ENCODE measurements at regions not wholly inside any gene's neighbourhood (a gene's known extent, or its start where the extent isn't known, plus 50 kb on each side); places are given as distances from the start of the nearest gene placed in this dataset.

DNA sequence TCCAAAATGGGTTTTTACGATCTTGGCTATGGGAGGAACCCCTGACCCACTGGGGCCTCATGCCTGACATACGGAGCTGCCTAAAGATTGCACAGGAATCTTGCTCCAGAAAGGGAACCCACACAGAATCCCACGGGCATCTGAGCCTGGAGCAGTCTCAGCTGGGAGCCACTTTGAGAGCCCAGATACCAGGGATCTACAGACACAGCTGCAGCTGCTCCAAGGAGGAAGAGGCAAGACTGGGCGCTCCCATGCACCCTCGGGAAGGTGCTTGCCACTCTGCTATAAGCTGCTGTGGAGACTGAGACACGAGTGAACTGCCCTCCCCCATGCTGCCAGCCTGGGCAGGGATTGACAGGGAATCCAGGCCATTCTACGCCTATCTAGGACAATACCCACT lies 202.5 kb downstream of the REEP3 start:
- intact Hi-C loops (cut with DNase I): loop anchor here (5.0 kb wide), 1 partner anchor 561 kb away; no protein-coding TSS in a partner anchor
- ATAC-seq: no peak
- DNase-seq (ENCODE audit: low spot score): no peak

DNA sequence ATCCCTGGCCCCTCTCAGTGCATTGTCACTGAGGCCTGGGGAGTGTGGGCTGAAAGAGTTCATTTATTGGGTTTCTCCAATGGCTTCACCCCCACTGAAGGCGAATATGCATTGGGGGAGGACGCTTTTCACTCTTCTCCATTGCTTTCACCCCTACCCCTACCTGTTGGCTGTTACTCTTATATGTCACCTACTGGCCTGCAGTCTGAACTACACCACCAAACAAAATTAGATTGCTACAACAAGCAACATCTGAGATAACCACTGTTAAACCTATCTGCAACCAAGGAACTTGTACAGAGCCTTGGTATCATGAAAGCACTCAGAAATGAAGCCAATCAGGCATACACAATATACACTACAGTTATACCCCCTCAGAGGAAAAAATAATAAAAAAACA lies 203.7 kb downstream of the REEP3 start:
- no peak for DNase-seq (ENCODE audit: low spot score)
- intact Hi-C loops (cut with DNase I): loop anchor here (5.0 kb wide), 1 partner anchor 563 kb away; no protein-coding TSS in a partner anchor

DNA sequence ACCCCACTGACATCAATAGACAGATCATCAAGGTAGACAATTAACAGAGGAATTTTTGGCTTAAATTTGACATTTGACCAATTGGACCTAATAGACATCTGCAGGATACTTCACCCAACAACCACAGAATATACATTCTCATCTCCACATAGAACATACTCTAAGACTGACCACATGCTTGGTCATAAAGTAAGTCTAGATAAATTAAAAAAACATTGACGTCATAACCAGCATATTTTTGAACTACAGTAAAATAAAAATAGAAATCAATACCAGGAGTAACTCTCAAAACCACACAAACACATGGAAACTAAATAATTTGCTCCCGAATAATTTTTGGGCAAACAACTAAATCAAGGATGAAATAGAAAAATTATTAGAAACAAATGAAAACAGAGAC lies 205.7 kb downstream of the REEP3 start:
- intact Hi-C loops (cut with DNase I): no loop called here
- ATAC-seq: no peak
- DNase-seq (ENCODE audit: low spot score): no peak

More for the DNA sequence above, 203.7 kb downstream of the REEP3 start:
- no peak for ATAC-seq

GRCh38 chr10:63727636-63728035 lies 206.4 kb downstream of the REEP3 start:
- intact Hi-C loops (cut with DNase I): no loop called here
- no peak for DNase-seq (ENCODE audit: low spot score)
- no peak for ATAC-seq

DNA sequence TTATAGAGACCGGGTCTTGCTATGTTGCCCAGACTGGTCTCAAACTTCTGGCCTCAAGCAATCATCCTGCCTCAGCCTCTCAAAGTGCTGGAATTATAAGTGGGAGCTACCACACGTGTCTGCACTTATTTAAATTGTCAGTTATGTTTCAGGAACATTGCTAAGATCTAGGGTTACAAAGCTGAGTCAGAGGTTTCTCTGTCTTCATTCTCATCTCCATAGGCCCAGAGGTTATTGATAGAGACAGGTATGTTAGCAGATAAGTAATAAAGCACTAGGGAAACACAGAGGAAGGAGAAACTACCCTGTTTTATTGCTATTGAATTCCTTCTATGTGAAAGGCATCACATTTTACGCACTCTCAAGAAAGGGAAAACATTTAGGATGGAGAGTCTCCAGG lies 214.1 kb downstream of the REEP3 start:
- intact Hi-C loops (cut with DNase I): no loop called here
- no peak for ATAC-seq
- DNase-seq (ENCODE audit: low spot score): no peak

DNA sequence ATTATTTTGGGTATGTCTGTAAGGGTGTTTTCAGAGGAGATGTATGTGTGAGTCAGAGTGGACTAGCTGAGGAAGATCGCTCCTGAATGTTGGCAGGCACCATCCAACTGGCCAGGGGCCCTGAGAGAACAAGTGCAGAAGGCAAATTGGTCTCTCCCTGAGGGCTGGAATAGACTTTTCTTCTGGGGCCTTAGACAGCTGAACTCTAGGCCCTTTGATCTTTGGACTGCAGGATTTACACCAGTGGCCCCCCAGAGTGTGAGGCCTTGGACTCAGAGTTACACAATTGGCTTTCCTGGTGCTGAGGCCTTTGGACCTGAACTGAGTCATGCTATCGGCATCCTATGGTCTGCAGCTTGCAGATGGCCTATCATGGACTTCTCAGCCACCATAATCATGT lies 217.2 kb downstream of the REEP3 start:
- DNase-seq (ENCODE audit: low spot score): no peak
- intact Hi-C loops (cut with DNase I): no loop called here
- ATAC-seq: peak; percentile 78

DNA sequence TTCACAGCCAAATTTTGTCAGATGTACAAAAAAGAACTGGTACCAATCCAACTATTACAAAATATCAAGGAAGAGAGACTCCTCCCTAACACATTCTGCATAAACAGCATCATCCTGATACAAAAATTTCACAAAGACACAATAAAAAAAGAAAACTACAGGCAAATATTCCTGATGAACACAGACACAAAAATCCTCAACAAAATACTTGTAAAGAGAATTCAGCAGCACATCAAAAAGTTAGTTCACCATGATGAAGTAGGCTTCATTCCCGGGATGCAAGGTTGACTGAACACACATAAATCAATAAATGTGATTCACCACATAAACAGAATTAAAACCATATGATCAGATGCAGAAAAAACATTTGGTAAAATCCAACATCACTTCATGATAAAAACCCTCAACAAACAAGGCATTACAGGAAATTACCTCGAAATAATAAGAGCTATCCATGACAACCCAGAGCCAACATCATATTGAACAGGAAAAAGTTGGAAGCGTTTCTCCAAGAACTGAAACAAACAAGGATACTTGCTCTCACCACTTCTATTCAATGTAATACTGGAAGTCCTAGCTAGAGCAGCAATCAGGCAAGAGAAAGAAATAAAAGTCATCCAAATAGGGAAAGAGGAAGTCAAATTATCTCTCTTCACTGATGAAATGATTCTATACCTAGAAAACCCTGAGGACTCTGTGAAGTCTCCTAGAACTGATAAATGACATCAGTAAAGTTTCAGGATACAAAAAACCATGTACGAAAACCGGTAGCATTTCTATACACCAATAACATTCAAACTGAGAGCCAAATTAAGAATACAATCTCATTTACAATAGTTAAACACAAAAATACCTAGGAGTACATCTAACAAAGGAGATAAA lies 223.1 kb downstream of the REEP3 start:
- intact Hi-C loops (cut with DNase I): no loop called here
- ATAC-seq (peak; percentile 74), DNase-seq (ENCODE audit: low spot score) (no peak)

- no peak for ATAC-seq
- intact Hi-C loops (cut with DNase I): no loop called here
Measured at GRCh38 chr10:63749915-63750314, 228.7 kb downstream of the REEP3 start.

GRCh38 chr10:63751836-63752235 lies 230.6 kb downstream of the REEP3 start:
- DNase-seq (ENCODE audit: low spot score) (no peak), ATAC-seq (no peak)
- intact Hi-C loops (cut with DNase I): no loop called here

More at GRCh38 chr10:63749915-63750314, 228.7 kb downstream of the REEP3 start:
- no peak for DNase-seq (ENCODE audit: low spot score)

DNA sequence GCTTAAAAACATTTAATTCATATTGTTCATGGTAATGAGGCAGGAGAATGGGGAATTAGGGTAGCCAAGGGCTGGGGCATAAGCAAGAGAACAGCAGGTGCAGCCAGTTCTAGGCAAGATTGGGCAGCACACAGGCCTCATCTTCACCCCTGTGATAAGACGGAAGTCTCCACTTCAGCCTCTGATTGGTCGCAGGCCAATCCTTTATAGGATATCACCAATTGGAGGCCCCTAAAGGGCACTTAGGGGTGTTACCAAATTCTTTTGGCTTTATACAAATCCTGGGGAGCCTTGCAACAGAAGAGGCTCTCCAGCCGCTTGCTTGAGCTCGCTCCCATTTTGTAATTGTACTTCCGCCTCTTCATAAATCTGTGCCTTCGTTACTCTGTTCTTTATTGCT lies 231.1 kb downstream of the REEP3 start:
- ATAC-seq: no peak
- intact Hi-C loops (cut with DNase I): no loop called here
- no peak for DNase-seq (ENCODE audit: low spot score)

- intact Hi-C loops (cut with DNase I): no loop called here
Measured at GRCh38 chr10:63753808-63754207, 232.6 kb downstream of the REEP3 start.

DNA sequence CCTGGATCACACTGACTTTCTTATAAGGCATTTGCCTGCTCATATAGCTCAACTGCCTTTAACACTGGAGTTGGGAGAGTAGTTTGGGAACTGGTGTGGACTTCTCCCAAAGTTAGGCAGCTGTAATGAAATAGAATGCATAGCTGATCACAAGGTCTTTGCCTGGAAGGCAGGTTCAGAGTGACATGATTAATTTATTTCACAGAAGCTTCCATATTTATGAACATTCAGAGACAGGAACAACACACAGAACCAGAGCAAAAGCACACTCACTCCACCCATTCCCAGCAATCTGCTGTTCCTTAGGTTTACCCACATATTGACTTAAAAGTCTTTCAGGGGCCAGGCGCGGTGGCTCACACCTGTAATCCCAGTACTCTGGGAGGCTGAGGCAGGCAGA lies 234.2 kb downstream of the REEP3 start:
- DNase-seq (ENCODE audit: low spot score) (no peak), ATAC-seq (no peak)
- intact Hi-C loops (cut with DNase I): no loop called here

More at GRCh38 chr10:63753808-63754207, 232.6 kb downstream of the REEP3 start:
- DNase-seq (ENCODE audit: low spot score) (no peak), ATAC-seq (no peak)

GRCh38 chr10:63757067-63757466 lies 235.9 kb downstream of the REEP3 start:
- ATAC-seq: no peak
- intact Hi-C loops (cut with DNase I): no loop called here
- no peak for DNase-seq (ENCODE audit: low spot score)

GRCh38 chr10:63758080-63758479 lies 236.9 kb downstream of the REEP3 start:
- intact Hi-C loops (cut with DNase I): no loop called here
- no peak for DNase-seq (ENCODE audit: low spot score)
- no peak for ATAC-seq

GRCh38 chr10:63759335-63759734 lies 238.1 kb downstream of the REEP3 start:
- intact Hi-C loops (cut with DNase I): no loop called here
- DNase-seq (ENCODE audit: low spot score) (no peak), ATAC-seq (no peak)

DNA sequence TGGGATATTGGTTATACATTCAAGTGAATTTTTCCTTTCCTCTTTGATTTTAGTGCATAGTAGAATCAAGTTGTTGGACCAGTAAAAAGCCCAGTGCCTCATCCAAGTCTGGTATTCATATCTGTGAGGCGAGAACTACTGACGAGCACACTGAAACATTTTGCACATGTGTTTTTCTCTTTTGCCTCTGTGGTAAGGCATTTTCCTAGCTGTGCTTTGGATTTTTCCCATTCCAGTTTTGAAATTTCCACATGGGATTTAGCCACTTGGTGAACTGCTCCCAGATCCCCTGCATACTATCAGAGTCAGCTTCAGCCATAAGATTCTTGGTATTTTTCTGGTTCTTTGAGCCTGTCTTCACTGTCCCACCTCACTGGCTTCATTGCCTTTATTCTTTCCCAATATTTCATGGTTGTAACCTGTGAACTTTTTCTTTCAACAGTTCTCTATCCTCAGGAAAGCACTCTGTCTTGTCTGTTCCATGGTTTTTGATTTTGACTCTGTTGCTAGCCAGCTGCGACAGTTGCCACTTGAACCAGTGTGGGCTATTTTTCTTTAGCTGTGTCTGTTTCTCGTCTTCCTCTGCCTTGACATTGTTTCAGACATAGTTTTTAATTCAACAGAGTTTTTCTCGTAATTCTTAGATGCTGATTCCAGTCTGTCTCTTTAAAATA lies 239.0 kb downstream of the REEP3 start:
- DNase-seq (ENCODE audit: low spot score) (no peak), ATAC-seq (peak; percentile 58)
- intact Hi-C loops (cut with DNase I): no loop called here

DNA sequence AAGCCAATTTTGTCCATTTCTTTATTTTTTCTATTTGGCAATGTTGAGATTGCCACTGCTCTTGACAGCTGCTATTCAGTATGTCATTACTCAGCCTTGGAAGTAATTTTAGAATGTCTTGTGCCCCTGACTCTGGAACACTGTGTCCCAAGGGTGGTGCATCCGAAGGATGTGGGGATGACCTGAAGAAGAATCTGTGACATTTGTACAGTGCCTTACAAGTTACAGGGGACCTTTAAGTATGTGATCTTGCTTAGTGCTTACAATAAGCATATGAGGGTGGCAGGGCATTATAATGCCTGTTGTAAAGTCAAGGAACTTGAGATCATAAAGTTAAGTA lies 239.5 kb downstream of the REEP3 start:
- intact Hi-C loops (cut with DNase I): no loop called here
- no peak for ATAC-seq

GRCh38 chr10:63761243-63761642 lies 240.0 kb downstream of the REEP3 start:
- intact Hi-C loops (cut with DNase I): no loop called here
- no peak for ATAC-seq
- no peak for DNase-seq (ENCODE audit: low spot score)

More for the DNA sequence above, 239.5 kb downstream of the REEP3 start:
- no peak for DNase-seq (ENCODE audit: low spot score)

DNA sequence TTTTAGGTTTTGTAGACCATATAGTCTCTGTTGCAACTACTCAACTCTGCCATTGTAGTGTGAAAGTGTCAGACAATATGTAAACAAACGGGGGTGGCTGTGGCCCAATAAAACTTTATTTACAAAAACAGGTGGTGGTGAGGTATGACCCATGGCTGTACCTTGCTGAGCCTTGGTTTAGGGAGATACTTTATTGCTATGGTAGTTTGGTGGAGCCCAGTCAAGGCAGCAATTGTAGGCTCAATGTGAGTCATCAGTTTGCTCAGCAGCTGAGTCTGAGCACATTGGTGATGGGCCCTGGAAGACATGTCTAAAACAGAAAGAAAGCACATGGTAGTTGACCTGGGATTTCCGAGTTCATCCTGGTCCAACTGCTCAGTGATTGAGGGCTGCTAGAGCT lies 242.5 kb downstream of the REEP3 start:
- DNase-seq (ENCODE audit: low spot score): no peak
- ATAC-seq: no peak
- intact Hi-C loops (cut with DNase I): no loop called here

DNA sequence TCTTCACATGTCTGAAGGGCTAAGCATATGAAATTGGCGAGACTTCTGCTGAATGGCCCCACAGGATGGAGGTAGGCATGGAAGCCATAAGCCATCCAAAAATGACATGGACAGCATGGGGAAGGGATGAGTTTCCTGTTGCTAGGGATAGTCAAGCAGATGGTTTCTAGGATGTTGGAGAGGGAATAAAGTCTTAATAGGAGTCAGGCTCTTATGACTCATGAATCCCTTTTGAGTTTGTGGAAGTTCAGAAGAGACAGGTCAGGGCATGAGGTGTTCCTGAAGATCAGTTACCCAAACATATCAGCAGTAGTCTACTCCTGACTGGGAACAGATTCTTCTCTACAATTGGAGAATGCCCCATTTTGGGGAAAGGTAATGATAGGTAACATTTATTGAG lies 243.9 kb downstream of the REEP3 start:
- intact Hi-C loops (cut with DNase I): no loop called here
- no peak for ATAC-seq
- DNase-seq (ENCODE audit: low spot score): no peak

Data from sciatic nerve (tissue), 2 donors.